Right renal pelvis (tissue), 4 donors: ENCODE measurements at regions not wholly inside any gene's neighbourhood (a gene's known extent, or its start where the extent isn't known, plus 50 kb on each side); places are given as distances from the start of the nearest gene placed in this dataset.
A peak's percentile ranks its signal among the peaks of the same experiment; 100 is the strongest.
"Not testable (repeated sequence)": the region's sequence is repeated elsewhere in the genome, so short reads cannot be mapped to it uniquely, and the experiment has no call there.

Experiments used
- DNase-seq, 4 donors: peaks; one replicate each; pipeline ENCODE4 v3.0.0-alpha.2; 2013; ENCODE audit warnings: low read depth in 4 of 4, low spot score in 3 of 4, missing footprints in 1 of 4

DNA sequence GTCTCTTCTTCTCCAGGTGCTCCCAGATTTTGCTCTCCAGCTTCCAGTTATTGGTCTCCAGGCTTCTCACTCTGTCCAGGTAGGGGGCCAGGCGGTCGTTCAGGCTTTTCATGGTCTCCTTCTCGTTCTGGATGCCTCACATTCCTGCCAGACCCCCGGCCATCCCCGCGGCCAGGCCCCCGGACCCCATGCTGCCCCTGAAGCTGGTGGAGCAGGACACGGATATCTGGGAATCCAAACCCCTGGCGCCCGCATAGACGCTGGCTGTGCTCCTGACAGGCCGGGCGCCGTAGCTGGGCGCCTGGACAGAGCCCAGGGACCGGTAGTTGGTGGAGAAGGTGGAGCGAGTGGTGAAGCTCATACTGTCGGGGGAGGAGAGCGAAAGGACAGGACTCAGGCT lies 534.4 kb upstream of the TLE4 start:
- DNase-seq = no peak

DNA sequence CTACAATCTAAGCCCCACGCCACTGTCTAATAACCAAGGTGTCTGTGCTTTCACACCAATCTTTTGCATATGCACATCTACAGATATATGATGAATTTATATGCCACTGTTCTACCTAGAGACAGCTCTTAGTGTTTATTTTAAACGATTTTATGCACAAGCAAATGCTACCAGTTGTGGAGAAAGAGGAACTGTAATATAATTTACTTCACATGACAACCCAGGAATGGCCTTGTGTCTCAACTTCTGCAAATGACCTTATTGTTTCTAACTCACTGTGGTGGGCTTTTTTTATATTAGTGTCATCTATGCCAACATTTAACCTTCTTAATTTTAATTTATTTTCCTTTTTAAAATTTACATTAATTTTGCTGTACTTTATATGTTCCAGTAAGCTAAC lies 531.1 kb upstream of the TLE4 start:
- no peak for DNase-seq

DNA sequence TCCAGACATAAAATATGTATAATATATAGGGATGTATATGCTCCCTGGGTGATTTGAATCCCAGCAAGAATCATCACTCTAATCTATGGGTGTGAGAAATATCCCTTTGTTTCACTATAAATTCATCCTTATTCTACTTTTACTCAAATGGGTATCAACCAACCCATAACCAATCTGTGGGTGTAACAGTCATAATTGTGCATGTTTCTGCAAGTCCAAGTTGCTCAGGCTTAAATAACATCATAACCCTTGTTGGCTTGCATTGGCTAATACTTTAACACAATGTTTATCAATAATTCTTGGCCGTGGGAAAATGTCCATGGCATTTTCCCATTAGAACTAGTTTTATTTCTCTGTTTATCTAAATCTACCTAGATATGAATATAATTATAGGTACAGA lies 530.5 kb upstream of the TLE4 start:
- no peak for DNase-seq

- no peak for DNase-seq
Observed at GRCh38 chr9:79043916-79044315, 527.8 kb upstream of the TLE4 start.

GRCh38 chr9:79046401-79046800 lies 525.4 kb upstream of the TLE4 start:
- no peak for DNase-seq

DNA sequence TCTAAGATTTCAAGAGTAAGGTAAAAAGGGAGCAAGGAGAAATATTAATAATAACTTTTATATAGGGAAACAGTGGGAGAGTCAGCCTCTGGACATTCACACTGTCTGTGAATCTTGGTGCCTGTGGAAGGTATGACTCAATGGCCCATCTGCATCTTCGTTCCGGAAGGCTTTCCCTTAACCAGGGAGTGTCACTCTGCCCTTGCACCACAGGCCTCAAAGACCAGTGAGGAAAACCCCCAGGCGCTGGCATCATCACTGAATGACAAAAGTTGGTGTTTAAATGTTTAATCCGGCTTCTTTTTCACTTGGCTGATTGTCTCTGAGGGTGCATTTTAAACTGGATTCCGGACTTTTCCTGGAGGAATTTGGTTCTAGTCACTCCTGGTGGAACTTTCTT lies 522.4 kb upstream of the TLE4 start:
- DNase-seq = no peak

GRCh38 chr9:79053598-79053997 lies 518.2 kb upstream of the TLE4 start:
- DNase-seq = no peak

- DNase-seq = no peak
Observed at GRCh38 chr9:79054500-79054899, 517.3 kb upstream of the TLE4 start.

GRCh38 chr9:79056041-79056440 lies 515.7 kb upstream of the TLE4 start:
- DNase-seq = no peak

GRCh38 chr9:79057576-79057975 lies 514.2 kb upstream of the TLE4 start:
- no peak for DNase-seq

GRCh38 chr9:79060766-79061165 lies 511.0 kb upstream of the TLE4 start:
- no peak for DNase-seq

DNA sequence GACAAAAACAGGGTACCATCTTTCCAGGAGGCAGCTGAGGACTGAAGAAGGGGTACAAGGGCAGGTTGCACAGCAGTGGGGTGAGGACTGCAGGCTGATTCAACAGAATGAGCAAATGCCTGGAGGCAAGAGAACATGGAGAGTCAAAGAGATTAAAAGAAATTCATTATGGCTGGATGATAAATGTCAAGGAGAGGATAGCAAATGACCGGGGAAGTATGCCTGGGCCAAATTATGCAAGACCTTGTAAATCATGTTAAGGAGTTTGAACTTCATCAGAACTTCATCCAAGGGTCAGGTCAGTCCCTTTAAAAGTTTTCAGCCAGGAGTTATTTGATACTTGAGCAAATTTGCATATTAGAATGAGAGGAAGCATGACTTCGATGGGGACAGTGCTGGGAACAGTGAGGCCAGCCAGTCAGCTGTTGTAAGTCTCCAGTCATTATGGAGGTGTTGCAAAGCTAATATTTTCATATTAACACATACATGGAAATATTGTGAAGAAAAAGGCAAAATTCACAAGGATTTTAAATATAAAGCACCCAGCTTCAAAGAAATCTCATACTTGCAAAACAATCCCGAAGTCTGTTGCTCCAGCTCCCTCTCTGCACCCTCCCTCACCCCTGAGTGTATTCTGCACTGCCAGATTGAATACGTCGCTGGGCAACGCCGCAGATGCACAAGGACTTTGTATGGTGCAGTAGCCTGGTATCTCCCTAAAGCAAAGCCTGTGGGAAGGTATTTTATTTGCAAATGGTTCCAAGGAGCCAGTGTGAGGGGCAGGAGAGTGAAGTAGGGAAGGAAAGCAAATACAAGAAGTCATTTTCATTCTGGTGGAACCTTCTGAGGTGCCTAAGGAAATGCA lies 509.8 kb upstream of the TLE4 start:
- peak in 1 of 4 donors; percentile 1 for DNase-seq

GRCh38 chr9:79073201-79073600 lies 498.6 kb upstream of the TLE4 start:
- no peak for DNase-seq

DNA sequence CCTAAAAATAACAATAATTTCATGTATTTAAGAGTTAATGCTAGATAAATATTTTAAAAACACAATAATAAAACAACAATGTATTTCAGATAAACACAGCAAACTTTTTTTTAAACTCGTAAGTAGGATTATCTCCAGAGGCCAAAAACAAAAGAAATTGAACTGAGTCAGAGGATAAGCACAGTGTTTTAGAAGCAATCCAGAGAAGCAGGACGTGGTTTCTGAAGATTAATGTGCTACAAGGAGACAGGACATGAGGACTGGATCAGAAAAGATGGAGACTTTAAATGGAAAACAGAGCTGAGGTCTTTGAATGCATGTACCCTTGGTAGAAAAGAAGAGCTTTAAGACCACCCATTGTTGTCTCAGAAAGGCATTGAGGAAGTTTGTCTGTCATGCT lies 491.2 kb upstream of the TLE4 start:
- DNase-seq = no peak

DNA sequence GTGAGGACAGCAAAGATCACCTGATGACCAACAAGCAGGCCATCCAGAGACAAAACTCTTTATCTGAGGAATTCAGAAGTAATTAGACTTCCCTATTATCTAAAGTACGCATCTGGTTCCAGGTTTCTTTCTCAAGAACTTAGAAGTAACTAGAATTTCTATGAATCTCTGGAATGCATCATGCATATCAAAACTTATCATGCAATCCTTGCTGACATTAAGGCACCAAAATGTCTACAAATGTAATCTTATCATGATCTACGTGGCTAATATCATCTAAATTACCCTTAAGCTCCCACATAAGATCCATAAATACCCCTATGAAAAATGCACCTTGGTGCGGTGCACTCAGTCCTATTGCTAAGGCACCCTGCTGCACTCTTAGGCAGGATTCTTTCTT lies 488.1 kb upstream of the TLE4 start:
- no peak for DNase-seq

DNA sequence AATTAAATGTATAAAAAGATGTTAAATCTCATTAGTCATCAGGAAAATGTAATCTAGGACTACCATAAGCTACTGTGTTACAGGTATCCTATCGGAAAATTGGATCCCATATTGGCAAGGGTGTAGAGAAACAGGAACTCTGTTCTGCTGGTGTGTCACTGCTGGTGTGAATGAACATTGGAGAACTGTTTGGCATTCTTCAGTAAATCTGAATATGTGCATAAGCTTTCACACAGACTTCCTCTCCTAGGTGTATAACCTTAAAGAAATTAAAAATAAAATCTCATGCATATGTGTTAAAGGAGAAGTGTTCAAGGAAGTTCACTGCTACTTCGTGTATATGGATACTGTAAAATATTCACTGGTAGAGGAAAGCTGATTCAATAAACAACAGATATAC lies 484.6 kb upstream of the TLE4 start:
- no peak for DNase-seq

- DNase-seq = no peak
Observed at GRCh38 chr9:79089054-79089560, 482.7 kb upstream of the TLE4 start.

DNA sequence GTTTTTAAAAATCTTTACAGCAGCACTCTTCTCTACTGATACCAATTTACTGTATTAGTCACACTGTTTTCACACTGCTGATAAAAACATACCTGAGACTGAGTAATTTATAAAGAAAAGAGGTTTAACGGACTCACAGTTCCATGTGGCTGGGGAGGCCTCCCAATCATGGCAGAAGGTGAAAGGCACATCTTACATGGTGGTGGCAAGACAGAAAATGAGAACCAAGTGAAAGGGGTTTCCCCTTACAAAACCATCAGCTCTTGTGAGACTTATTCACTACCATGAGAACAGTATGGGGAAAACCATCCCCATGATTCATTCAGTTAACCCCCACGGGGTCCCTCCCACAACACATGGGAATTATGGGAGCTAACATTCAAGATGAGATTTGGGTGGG lies 481.9 kb upstream of the TLE4 start:
- DNase-seq = not testable (repeated sequence)

GRCh38 chr9:79103257-79103656 lies 468.5 kb upstream of the TLE4 start:
- not testable (repeated sequence) for DNase-seq

DNA sequence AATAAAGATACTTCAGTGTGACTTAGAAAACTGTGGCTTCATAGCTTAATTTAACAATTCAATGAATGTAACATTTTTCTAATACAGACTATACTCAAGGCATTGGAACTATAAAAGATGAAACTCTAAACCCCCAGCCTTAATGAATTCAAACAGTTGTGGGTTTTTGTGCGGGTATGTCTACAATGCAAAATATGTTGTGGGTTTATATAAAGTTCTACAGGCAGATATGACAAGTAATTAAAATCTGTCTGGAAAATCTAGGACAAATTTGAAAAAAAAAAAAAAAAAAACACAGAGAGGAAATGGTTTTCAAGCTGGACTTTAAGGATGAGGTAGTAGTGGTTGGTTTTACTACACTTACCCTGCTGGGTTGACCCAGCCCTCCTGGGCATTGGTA lies 467.5 kb upstream of the TLE4 start:
- no peak for DNase-seq

DNA sequence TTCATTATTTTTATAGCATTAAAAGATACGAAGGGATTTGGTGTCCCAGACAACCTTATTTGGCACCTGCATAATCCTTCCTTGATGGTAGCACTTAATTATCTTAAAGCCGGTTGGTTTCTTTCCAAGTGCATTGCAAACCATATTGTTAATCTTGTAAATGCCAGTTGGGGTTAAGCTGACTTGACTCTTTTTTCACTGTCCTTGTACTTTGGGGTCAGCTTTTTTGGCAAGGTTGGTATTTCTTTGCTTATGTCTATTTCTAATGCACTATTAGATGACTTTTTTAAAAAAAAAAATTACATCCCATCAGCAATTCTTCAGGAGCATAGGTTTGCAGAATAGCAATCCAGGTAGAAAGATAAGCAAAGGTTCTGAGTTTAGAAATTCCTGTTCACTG lies 466.8 kb upstream of the TLE4 start:
- no peak for DNase-seq

GRCh38 chr9:79107911-79108676 lies 463.7 kb upstream of the TLE4 start:
- DNase-seq = no peak
